Tibial nerve (tissue), 4 donors: ENCODE measurements at regions not wholly inside any gene's neighbourhood (a gene's known extent, or its start where the extent isn't known, plus 50 kb on each side); places are given as distances from the start of the nearest gene placed in this dataset.

Experiments used
- EP300 ChIP-seq, 2 donors: sonication (generic); formaldehyde crosslinking; IDR thresholded peaks; one replicate each; pipeline ENCODE4 v1.6.1; 2017; ENCODE audit warnings: antibody characterized with exemption in 2 of 2, mild to moderate bottlenecking in 1 of 2
- POLR2A ChIP-seq, 2 donors: fragments of 450-650 bp; IDR thresholded peaks; one replicate each; pipeline ENCODE4 v1.6.1; 2017; ENCODE audit warnings: antibody characterized with exemption in 2 of 2, mild to moderate bottlenecking in 2 of 2, moderate library complexity in 2 of 2
- TF ChIP-seq, protein P1 (sequence below), 5 experiments: fragments of 200-600 bp in 3 of 5; fragments of 450-650 bp in 2 of 5; sonication (generic) in 3 of 5; IDR thresholded peaks; one replicate each; pipeline ENCODE4 v1.5.1; 2016 to 2019; ENCODE audit warnings: antibody characterized with exemption in 5 of 5, mild to moderate bottlenecking in 3 of 5, moderate library complexity in 2 of 5

- TF ChIP-seq, protein P1, sequence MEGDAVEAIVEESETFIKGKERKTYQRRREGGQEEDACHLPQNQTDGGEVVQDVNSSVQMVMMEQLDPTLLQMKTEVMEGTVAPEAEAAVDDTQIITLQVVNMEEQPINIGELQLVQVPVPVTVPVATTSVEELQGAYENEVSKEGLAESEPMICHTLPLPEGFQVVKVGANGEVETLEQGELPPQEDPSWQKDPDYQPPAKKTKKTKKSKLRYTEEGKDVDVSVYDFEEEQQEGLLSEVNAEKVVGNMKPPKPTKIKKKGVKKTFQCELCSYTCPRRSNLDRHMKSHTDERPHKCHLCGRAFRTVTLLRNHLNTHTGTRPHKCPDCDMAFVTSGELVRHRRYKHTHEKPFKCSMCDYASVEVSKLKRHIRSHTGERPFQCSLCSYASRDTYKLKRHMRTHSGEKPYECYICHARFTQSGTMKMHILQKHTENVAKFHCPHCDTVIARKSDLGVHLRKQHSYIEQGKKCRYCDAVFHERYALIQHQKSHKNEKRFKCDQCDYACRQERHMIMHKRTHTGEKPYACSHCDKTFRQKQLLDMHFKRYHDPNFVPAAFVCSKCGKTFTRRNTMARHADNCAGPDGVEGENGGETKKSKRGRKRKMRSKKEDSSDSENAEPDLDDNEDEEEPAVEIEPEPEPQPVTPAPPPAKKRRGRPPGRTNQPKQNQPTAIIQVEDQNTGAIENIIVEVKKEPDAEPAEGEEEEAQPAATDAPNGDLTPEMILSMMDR (IDR thresholded peaks at IDR 0.05): no peak
- TF ChIP-seq POLR2A (IDR thresholded peaks at IDR 0.05) (no peak), EP300 (IDR thresholded peaks at IDR 0.05) (no peak)
These were observed 201.6 kb upstream of the CMC1 start for GRCh38 chr3:28039829-28040228.
